GM21515 (cell line): ENCODE measurements at regions not wholly inside any gene's neighbourhood (a gene's known extent, or its start where the extent isn't known, plus 50 kb on each side); places are given as distances from the start of the nearest gene placed in this dataset.
"Not testable (repeated sequence)": the region's sequence is repeated elsewhere in the genome, so short reads cannot be mapped to it uniquely, and the experiment has no call there.

Experiments
- ATAC-seq: cut with Tn5 transposase; IDR thresholded peaks from one replicate; pipeline ENCODE4 v1.9.1; 2021; ENCODE audit not compliant: unreplicated experiment

- ATAC-seq: no peak
These were observed 1435.9 kb downstream of the OTOL1 start for GRCh38 chr3:162932503-162932902.

GRCh38 chr3:162933656-162934055, 1437.0 kb downstream of the OTOL1 start:
- no peak for ATAC-seq

- ATAC-seq: no peak
These were observed 1440.1 kb downstream of the OTOL1 start for GRCh38 chr3:162936706-162937105.

- no peak for ATAC-seq
These were observed 1441.5 kb downstream of the OTOL1 start for GRCh38 chr3:162938083-162938482.

DNA sequence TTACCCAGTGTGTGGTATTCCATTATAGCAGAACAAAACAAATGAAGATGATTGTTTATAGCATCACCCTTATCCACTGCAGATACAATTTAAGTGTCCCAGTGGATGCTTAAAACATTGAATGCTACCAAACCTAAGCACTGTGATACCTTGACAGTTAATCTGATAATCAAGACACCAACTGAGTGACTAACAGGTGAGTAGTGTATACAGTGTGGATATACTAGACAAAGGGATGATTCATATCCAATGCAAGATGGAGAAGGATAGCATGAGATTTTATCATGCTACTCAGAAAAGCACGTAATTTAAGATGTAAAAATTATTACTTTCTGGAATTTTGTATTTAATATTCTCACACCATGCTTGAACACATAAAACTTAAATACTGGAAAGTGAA, 1449.0 kb downstream of the OTOL1 start:
- ATAC-seq: no peak

DNA sequence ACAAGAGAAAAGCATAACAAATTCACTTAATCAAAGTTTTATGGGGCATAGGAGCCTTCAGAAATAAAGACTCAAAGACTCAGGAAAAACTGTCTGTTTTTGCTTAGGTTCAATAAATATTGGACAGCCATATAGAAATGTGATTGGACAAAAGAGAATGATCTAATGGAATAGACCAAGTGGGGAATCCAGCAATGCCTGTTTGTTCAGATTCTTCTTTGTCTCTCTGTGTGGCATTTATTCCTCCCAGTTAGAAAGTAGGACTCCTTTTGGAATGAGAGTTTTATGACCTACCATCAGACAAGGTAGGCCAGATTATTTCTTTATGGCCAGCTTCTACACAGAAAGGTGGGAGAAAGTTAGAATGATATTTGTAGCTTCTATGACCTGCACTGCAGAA, 1460.1 kb downstream of the OTOL1 start:
- no peak for ATAC-seq

- no peak for ATAC-seq
These were observed 1463.7 kb downstream of the OTOL1 start for GRCh38 chr3:162960269-162960668.

GRCh38 chr3:162970292-162970691, 1473.7 kb downstream of the OTOL1 start:
- no peak for ATAC-seq

- ATAC-seq: no peak
These were observed 1475.1 kb downstream of the OTOL1 start for GRCh38 chr3:162971715-162972114.

DNA sequence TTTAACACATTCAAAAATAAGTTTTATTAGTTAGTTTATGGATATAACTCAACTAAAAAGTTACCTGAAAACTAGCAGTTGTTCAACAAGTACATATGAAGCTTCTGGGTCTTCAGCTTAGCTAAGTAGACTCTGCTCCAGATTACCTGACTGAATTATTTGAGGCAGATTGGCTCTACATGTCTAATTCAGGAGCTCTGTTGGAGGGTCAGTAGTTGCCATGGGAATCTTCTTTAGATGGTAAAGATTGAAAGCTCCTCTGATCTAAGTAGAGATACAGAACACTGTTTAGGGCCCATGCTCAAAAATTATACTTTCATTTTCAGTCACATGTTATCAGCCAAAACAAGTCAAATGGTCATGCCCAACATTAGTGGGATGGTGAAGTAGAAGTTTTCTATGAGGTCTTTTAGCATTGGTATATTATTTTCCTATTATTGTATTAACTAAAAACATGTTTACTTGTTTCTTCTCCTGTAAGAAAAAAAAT, 1476.9 kb downstream of the OTOL1 start:
- ATAC-seq: no peak

DNA sequence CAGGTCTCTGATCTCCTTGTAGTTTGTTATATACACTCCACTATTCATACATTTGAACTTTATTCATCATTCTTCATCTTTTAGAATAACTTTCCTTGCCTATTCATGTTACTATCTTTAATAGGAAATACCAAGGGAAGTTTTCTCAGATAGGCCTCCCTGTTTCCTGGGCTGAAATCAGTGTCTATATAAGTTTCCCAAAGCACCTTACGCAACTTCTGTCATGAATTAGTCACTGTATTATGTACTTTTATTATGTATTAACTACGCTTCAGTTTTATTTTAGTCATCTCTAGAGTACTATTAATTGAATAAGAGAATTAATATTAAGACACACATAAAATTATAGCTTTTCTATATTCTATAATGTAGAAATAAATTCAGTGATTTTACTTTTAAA, 1481.5 kb downstream of the OTOL1 start:
- no peak for ATAC-seq

- ATAC-seq: no peak
These were observed 1488.1 kb downstream of the OTOL1 start for GRCh38 chr3:162984746-162985145.

GRCh38 chr3:162987085-162987794, 1490.6 kb downstream of the OTOL1 start:
- ATAC-seq: not testable (repeated sequence)

- no peak for ATAC-seq
These were observed 1496.1 kb downstream of the OTOL1 start for GRCh38 chr3:162992741-162993140.

GRCh38 chr3:162994165-162994564, 1497.6 kb downstream of the OTOL1 start:
- no peak for ATAC-seq

DNA sequence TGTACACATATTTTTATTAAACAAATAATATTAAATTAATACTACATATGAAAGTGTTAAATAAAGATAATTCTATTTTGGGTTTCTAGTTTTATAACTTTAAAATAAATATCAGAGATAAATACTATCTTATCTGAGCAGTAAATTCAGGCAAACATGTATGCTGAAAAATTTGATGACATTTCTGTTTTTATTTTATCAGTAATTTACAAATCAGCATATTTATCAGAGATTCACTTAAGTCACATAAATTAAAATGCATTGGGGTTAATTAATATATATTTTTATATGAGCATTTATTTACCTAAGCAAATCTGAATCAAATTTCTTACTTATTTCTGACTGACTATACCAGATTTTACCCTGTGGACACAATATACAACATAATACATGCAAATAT, 1499.8 kb downstream of the OTOL1 start:
- no peak for ATAC-seq

DNA sequence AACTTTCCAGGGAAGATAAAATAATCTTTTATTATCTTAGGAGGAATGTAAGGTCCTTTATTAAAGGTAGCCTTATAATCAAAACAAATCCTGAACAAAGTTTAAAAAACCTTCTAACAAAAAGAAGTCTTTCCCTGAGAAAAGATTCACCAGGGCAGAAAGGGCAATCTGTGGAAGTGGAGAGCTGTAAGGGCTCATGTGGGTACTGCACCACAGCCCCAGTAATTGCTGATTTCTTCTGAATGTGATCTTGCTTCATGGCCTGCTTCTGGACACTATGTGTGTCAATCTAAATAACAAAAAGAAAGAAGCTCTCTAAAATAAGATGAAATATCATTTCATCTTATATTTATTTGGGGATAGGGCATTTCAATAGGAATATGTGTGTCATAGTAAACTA, 1501.6 kb downstream of the OTOL1 start:
- no peak for ATAC-seq

DNA sequence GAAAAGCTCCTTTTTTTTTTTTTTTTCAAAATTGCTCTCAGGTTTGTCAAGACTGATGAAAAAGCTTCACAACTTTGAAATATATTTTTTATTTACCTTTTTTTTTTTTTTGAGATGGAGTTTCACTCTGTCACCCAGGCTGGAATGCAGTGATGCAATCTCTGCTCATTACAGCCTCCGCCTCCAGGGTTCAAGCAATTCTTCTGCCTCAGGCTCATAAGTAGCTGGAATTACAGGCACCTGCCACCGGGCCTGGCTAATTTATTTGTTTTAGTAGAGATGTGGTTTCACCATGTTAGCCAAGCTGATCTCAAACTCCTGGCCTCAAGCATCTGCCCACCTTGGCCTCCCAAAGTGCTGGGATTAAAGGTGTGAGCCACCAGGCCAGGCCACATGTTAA, 1515.0 kb downstream of the OTOL1 start:
- ATAC-seq: no peak

GRCh38 chr3:163016251-163016650, 1519.6 kb downstream of the OTOL1 start:
- ATAC-seq: no peak

DNA sequence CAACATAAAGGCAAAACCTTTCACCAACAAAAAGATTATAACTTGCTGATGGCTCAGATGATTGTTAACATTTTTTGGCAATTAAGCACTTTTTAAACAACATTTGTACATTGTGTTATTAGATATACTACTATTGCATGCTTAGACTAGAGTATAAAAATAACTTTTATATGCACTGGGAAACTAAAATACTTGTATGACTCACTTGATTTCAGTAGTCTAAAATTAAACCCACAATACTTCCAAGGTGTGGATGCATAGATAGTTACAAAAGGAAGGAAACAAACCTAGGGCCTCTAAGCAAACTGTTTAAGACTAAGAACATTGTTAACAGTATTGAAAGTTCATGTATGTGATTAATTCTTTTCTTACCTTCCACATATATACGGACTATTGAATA, 1521.5 kb downstream of the OTOL1 start:
- no peak for ATAC-seq

DNA sequence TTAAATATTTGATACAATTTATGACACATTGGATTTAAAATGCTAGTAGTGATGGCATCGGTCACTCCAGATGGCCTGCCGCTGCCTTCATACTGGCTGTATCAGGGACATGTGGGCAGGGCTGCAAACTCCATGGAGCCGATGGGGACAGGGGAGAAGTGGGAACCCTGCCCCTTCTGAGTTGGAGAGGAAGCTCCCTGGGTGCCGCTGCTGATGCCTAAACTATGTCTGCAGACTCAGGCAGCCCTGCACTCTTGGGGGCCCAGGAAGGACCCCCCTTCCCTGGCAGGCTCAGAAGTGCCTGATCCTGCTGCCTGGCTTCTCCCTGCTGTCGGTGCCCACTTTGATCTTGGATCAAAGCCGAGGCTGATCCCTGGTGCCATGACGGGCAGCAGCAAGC, 1522.1 kb downstream of the OTOL1 start:
- no peak for ATAC-seq

GRCh38 chr3:163019260-163019659, 1522.7 kb downstream of the OTOL1 start:
- ATAC-seq: no peak

- ATAC-seq: no peak
These were observed 1537.0 kb downstream of the OTOL1 start for GRCh38 chr3:163033652-163034051.
